ENCODE measurements at regions not wholly inside any gene's neighbourhood (a gene's known extent, or its start where the extent isn't known, plus 50 kb on each side); places are given as distances from the start of the nearest gene placed in this dataset.

GRCh38 chr2:161104054-161104553 is 56.1 kb upstream of the TANK start:
- H3K4me3 ChIP-seq (ENCODE audit: low read depth, low read length), result no peak overlapping the region
- DNase-seq, result no peak

GRCh38 chr2:161107265-161107664 is 53.0 kb upstream of the TANK start:
- H3K27ac ChIP-seq, result no peak overlapping the region
- H3K4me3 ChIP-seq (ENCODE audit: low read depth, low read length), result no peak overlapping the region
- in situ Hi-C loops (cut with HindIII; ENCODE audit: low pct_ligation_motif_present, low sequenced_read_pairs), result no loop called here
- H3K27me3 ChIP-seq (replicated peaks), result no peaks in the 10 kb centered on the region
- H3K36me3 ChIP-seq (replicated peaks), result no peaks in the 10 kb centered on the region
- no peak for DNase-seq
- TF ChIP-seq CTCF (IDR thresholded peaks at IDR 0.05; ENCODE audit: low read depth, low read length, missing control alignments), result no peak

More at GRCh38 chr2:161104054-161104553, 56.1 kb upstream of the TANK start:
- Histone ChIP-seq H3K36me3 (replicated peaks) (no peaks in the 10 kb centered on the region), H3K27me3 (replicated peaks) (no peaks in the 10 kb centered on the region), H3K27ac (no peak overlapping the region)
- TF ChIP-seq CTCF (IDR thresholded peaks at IDR 0.05; ENCODE audit: low read depth, low read length, missing control alignments), result no peak
- in situ Hi-C loops (cut with HindIII; ENCODE audit: low pct_ligation_motif_present, low sequenced_read_pairs), result no loop called here
